ENCODE measurements at regions not wholly inside any gene's neighbourhood (a gene's known extent, or its start where the extent isn't known, plus 50 kb on each side); places are given as distances from the start of the nearest gene placed in this dataset.
A peak's percentile ranks its signal among the peaks of the same experiment; 100 is the strongest.

GRCh38 chr2:177059293-177059692 lies 153.3 kb upstream of the HNRNPA3 start:
- Mint-ChIP-seq H3K4me1 (peaks cover 18% of the 10 kb centered on the region), H3K27me3 (ENCODE audit: low read depth) (peaks cover 6% of the 10 kb centered on the region), H3K9me3 (no peaks in the 10 kb centered on the region), H3K4me3 (no peak overlapping the region), H3K36me3 (no peaks in the 10 kb centered on the region), H3K27ac (peak overlapping the region; percentile 38)
- no peak for DNase-seq (ENCODE audit: low spot score in 2 of 2, unreplicated experiment in 2 of 2)
- TF ChIP-seq, protein P1, sequence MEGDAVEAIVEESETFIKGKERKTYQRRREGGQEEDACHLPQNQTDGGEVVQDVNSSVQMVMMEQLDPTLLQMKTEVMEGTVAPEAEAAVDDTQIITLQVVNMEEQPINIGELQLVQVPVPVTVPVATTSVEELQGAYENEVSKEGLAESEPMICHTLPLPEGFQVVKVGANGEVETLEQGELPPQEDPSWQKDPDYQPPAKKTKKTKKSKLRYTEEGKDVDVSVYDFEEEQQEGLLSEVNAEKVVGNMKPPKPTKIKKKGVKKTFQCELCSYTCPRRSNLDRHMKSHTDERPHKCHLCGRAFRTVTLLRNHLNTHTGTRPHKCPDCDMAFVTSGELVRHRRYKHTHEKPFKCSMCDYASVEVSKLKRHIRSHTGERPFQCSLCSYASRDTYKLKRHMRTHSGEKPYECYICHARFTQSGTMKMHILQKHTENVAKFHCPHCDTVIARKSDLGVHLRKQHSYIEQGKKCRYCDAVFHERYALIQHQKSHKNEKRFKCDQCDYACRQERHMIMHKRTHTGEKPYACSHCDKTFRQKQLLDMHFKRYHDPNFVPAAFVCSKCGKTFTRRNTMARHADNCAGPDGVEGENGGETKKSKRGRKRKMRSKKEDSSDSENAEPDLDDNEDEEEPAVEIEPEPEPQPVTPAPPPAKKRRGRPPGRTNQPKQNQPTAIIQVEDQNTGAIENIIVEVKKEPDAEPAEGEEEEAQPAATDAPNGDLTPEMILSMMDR (IDR thresholded peaks at IDR 0.05; ENCODE audit: unreplicated experiment), result no peak

DNA sequence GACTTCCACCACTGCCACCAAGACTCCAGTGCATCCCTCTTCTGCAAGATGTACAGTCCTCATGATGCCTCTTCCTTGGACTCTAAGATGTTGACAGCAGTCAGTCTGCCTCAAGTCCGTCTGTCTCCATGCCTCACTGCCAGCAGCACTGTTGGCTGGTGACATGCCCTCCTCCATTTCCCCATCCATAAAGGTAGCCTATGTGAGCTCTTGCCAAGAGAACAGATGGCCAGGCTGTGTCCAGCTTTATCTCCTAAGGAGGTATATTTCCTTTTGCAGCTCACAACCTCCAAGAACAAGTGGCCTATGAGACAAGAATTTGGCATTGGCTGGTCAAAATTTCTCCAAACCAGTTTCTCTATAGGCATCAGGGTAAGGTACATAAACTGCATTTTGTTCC lies 149.3 kb upstream of the HNRNPA3 start:
- H3K4me3 Mint-ChIP-seq, result no peak overlapping the region
- H3K9me3 Mint-ChIP-seq, result no peaks in the 10 kb centered on the region
- TF ChIP-seq, protein P1 (IDR thresholded peaks at IDR 0.05; ENCODE audit: unreplicated experiment), result no peak
- no peak overlapping the region for H3K27ac Mint-ChIP-seq
- H3K36me3 Mint-ChIP-seq, result no peaks in the 10 kb centered on the region
- no peak for DNase-seq (ENCODE audit: low spot score in 2 of 2, unreplicated experiment in 2 of 2)
- peaks cover 13% of the 10 kb centered on the region for H3K27me3 Mint-ChIP-seq (ENCODE audit: low read depth)
- H3K4me1 Mint-ChIP-seq, result peaks cover 18% of the 10 kb centered on the region

DNA sequence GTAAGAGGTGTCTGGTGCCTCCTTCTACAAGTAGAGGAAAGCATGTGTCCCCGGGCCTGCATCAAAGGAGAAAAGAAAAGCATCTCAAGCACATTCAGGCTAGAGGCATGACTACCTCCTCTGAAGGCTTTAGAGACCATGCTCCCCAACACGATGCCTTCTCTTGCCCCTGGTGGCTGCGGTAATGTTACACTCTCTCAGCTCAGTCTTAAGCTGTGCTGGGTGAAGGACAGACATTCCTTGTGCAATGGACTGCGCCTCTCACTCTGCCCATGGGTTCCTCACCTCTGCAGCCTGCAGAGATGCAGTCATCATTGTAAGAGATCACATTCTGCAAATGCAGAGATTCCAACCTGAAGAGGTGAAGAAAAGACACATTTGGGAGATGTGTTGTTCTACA lies 148.2 kb upstream of the HNRNPA3 start:
- H3K9me3 Mint-ChIP-seq, result no peaks in the 10 kb centered on the region
- TF ChIP-seq, protein P1 (IDR thresholded peaks at IDR 0.05; ENCODE audit: unreplicated experiment), result no peak
- no peaks in the 10 kb centered on the region for H3K36me3 Mint-ChIP-seq

DNA sequence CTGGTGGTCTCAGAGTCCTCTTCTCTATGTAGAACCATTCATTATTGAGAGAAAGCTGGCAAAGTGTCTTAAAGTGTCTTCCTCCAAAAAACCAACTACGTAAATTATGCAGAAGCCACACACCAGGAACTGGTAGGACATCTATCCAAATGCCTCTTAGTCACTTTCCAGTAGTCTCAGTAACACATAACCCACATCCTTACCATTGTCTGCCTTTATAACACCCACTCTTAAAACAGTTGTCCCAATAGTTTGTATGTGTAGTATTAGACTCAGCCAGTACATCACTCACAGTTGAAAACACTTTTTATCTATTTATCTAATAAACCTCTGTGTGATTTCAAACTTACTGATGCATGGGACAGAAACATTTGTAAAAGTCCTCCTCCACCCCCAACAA lies 143.6 kb upstream of the HNRNPA3 start:
- TF ChIP-seq, protein P1 (IDR thresholded peaks at IDR 0.05; ENCODE audit: unreplicated experiment), result no peak
- DNase-seq (ENCODE audit: low spot score in 2 of 2, unreplicated experiment in 2 of 2), result no peak
- Mint-ChIP-seq H3K27ac (no peak overlapping the region), H3K4me1 (peaks cover 22% of the 10 kb centered on the region), H3K36me3 (no peaks in the 10 kb centered on the region), H3K27me3 (ENCODE audit: low read depth) (peaks cover 6% of the 10 kb centered on the region), H3K9me3 (no peaks in the 10 kb centered on the region), H3K4me3 (no peak overlapping the region)

More for the DNA sequence above, 148.2 kb upstream of the HNRNPA3 start:
- Mint-ChIP-seq H3K27me3 (ENCODE audit: low read depth) (peaks cover 13% of the 10 kb centered on the region), H3K4me3 (no peak overlapping the region), H3K27ac (no peak overlapping the region), H3K4me1 (peaks cover 8% of the 10 kb centered on the region)
- DNase-seq (ENCODE audit: low spot score in 2 of 2, unreplicated experiment in 2 of 2), result no peak

DNA sequence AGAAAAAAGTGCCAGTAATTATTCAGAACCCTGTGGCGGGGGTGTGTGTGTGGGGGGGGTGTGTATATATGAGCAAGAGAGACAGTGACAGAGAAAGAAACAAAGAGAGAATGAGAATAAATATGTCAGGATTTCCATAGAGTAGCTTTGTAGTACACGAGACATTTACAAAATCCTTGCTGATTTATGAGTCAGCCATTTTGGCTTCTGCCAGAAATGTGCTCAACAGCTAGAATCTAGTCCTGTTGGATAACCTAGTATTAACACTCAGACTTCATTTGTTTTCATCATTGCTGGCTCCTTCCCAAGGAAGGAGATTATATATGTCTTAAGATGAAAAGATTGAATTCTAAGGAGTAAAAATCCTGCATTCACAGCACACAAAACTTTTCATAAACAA lies 140.5 kb upstream of the HNRNPA3 start:
- peaks cover under 1% of the 10 kb centered on the region for H3K27me3 Mint-ChIP-seq (ENCODE audit: low read depth)

More for the DNA sequence above, 140.5 kb upstream of the HNRNPA3 start:
- TF ChIP-seq, protein P1 (IDR thresholded peaks at IDR 0.05; ENCODE audit: unreplicated experiment), result no peak
- H3K36me3 Mint-ChIP-seq, result no peaks in the 10 kb centered on the region
- H3K9me3 Mint-ChIP-seq, result no peaks in the 10 kb centered on the region
- H3K27ac Mint-ChIP-seq, result peak overlapping the region; percentile 36
- DNase-seq (ENCODE audit: low spot score in 2 of 2, unreplicated experiment in 2 of 2), result no peak
- H3K4me3 Mint-ChIP-seq, result no peak overlapping the region
- H3K4me1 Mint-ChIP-seq, result peaks cover 40% of the 10 kb centered on the region
